ENCODE measurements at regions not wholly inside any gene's neighbourhood (a gene's known extent, or its start where the extent isn't known, plus 50 kb on each side); places are given as distances from the start of the nearest gene placed in this dataset.

DNA sequence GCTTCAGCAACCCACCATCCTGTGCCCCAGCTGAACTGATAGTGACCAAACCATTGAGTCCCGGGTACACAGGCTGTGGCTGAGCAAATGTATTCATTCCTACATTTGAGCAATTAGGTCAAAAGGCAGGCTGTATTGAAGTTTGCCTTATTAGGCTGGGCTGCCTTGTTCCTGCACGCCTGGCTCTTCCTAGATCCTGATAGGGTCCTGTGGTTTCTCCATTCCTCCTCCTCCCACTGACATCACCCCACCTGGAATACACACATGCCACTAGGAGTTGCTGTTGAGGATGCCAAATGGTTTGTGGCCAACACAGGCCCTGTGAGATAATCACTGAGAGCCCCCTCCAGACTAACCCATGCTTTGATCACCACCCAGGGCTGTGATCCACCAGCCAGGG lies 66.4 kb upstream of the FGFR2 start:
- Histone ChIP-seq H3K56ac (ENCODE audit: insufficient read length, low read depth, low read length) (no peak overlapping the region), H3K4me2 (ENCODE audit: insufficient read depth, insufficient read length, low read length) (no peak overlapping the region), H3T11ph (ENCODE audit: low read length) (no peak overlapping the region), H3K9me3 (ENCODE audit: control insufficient read depth, low read depth, low read length) (no peaks in the 10 kb centered on the region), H3K27ac (ENCODE audit: insufficient read length, low read depth, low read length) (no peak overlapping the region), H2AFZ (ENCODE audit: low read length) (no peak overlapping the region), H4K20me1 (ENCODE audit: control insufficient read depth, insufficient read depth, insufficient read length) (no peaks in the 10 kb centered on the region), H3K23ac (ENCODE audit: insufficient read length, low read depth, low read length) (no peak overlapping the region), H4K5ac (ENCODE audit: insufficient read length, low read depth, low read length) (no peak overlapping the region), H3K27me3 (ENCODE audit: insufficient read depth, low read length) (no peaks in the 10 kb centered on the region; the same call in 1 of the 2 replicates), H4K91ac (ENCODE audit: insufficient read length, low read depth, low read length) (no peak overlapping the region), H3K9ac (ENCODE audit: extremely low read depth, insufficient read length, low read length) (no peak overlapping the region), H3K4me1 (ENCODE audit: insufficient read depth, low read length) (peaks cover 2% of the 10 kb centered on the region; the same call in 1 of the 2 replicates), H3K23me2 (ENCODE audit: insufficient read length, low read depth, low read length, poor library complexity, severe bottlenecking) (no peaks in the 10 kb centered on the region), H2BK15ac (ENCODE audit: low read depth, low read length) (no peak overlapping the region), H2BK5ac (ENCODE audit: insufficient read length, low read length) (no peak overlapping the region), H3K14ac (ENCODE audit: insufficient read depth, low read length) (no peak overlapping the region), H2BK20ac (ENCODE audit: low read depth, low read length, poor library complexity, severe bottlenecking) (no peak overlapping the region), H2AK5ac (ENCODE audit: insufficient read length, low read length) (no peak overlapping the region), H3K18ac (ENCODE audit: insufficient read length, low read depth, low read length) (no peak overlapping the region), H3K79me2 (ENCODE audit: insufficient read depth, low read length) (no peaks in the 10 kb centered on the region), H2BK12ac (ENCODE audit: insufficient read length, low read depth, low read length) (no peak overlapping the region), H2BK120ac (ENCODE audit: low read depth, low read length, poor library complexity, severe bottlenecking) (no peak overlapping the region), H4K8ac (replicated peaks; ENCODE audit: insufficient read length, low read depth, low read length) (no peak overlapping the region), H3K4ac (ENCODE audit: low read depth, low read length) (no peak overlapping the region), H3K79me1 (ENCODE audit: insufficient read depth, low read depth, low read length, poor library complexity, severe bottlenecking) (no peaks in the 10 kb centered on the region)
- no peak for TF ChIP-seq CTCF (conservative IDR thresholded peaks at IDR 0.05)
- peaks cover 0 to 9% (median 0%) of the 10 kb centered on the region in 3 experiments; a peak in 3 of 7 replicates for H3K36me3 Mint-ChIP-seq (ENCODE audit: insufficient read depth in 1 of 3, low read depth in 3 of 3)
- H3K4me3 Mint-ChIP-seq: no peak overlapping the region
- H3K27ac Mint-ChIP-seq: no peak overlapping the region
- peaks cover 27 to 29% of the 10 kb centered on the region in 2 experiments for H3K4me1 Mint-ChIP-seq
- DNase-seq: no peak
- no peaks in the 10 kb centered on the region for H3K27me3 Mint-ChIP-seq (ENCODE audit: low read depth)
- WGBS (ENCODE audit: extremely low coverage, insufficient read length, low lambda C conversion rate): no CpG with 5 or more reads among the region's 2 CpGs
- peaks cover 8 to 9% of the 10 kb centered on the region in 2 experiments; a peak in 3 of 5 replicates for H3K9me3 Mint-ChIP-seq
